Dedifferentiated amniotic fluid mesenchymal stem cell (primary cell): ENCODE measurements at regions not wholly inside any gene's neighbourhood (a gene's known extent, or its start where the extent isn't known, plus 50 kb on each side); places are given as distances from the start of the nearest gene placed in this dataset.
"Not testable (repeated sequence)": the region's sequence is repeated elsewhere in the genome, so short reads cannot be mapped to it uniquely, and the experiment has no call there.

Source experiments
- DNase-seq: peaks from one replicate; pipeline ENCODE4 v3.0.0-alpha.2; 2016; ENCODE audit errors: extremely low spot score

GRCh38 chr12:46884362-46884761 lies 58.6 kb upstream of the SLC38A4 start:
- no peak for DNase-seq

- peak; percentile 18 for DNase-seq
These were observed 60.8 kb upstream of the SLC38A4 start for GRCh38 chr12:46886541-46887041.

GRCh38 chr12:46887870-46888269 lies 62.1 kb upstream of the SLC38A4 start:
- DNase-seq = no peak

GRCh38 chr12:46888568-46888967 lies 62.8 kb upstream of the SLC38A4 start:
- no peak for DNase-seq

GRCh38 chr12:46891306-46891705 lies 65.5 kb upstream of the SLC38A4 start:
- DNase-seq = no peak

- no peak for DNase-seq
These were observed 66.4 kb upstream of the SLC38A4 start for GRCh38 chr12:46892034-46892705.

- no peak for DNase-seq
These were observed 67.1 kb upstream of the SLC38A4 start for GRCh38 chr12:46892887-46893286.

- DNase-seq = no peak
These were observed 67.6 kb upstream of the SLC38A4 start for GRCh38 chr12:46893434-46893833.

- DNase-seq = no peak
These were observed 69.9 kb upstream of the SLC38A4 start for GRCh38 chr12:46895726-46896125.

- DNase-seq = no peak
These were observed 70.9 kb upstream of the SLC38A4 start for GRCh38 chr12:46896680-46897079.

- DNase-seq = no peak
These were observed 72.5 kb upstream of the SLC38A4 start for GRCh38 chr12:46898152-46898931.

GRCh38 chr12:46898989-46899388 lies 73.2 kb upstream of the SLC38A4 start:
- no peak for DNase-seq

GRCh38 chr12:46900734-46901463 lies 75.1 kb upstream of the SLC38A4 start:
- no peak for DNase-seq

GRCh38 chr12:46901464-46902205 lies 75.8 kb upstream of the SLC38A4 start:
- DNase-seq = no peak

GRCh38 chr12:46903058-46903457 lies 77.3 kb upstream of the SLC38A4 start:
- no peak for DNase-seq

- no peak for DNase-seq
These were observed 78.8 kb upstream of the SLC38A4 start for GRCh38 chr12:46904406-46905238.

GRCh38 chr12:46905239-46905627 lies 79.4 kb upstream of the SLC38A4 start:
- not testable (repeated sequence) for DNase-seq

- no peak for DNase-seq
These were observed 82.0 kb upstream of the SLC38A4 start for GRCh38 chr12:46907791-46908190.

- no peak for DNase-seq
These were observed 82.6 kb upstream of the SLC38A4 start for GRCh38 chr12:46908236-46908935.

- no peak for DNase-seq
These were observed 83.3 kb upstream of the SLC38A4 start for GRCh38 chr12:46908936-46909635.
